ENCODE measurements at regions not wholly inside any gene's neighbourhood (a gene's known extent, or its start where the extent isn't known, plus 50 kb on each side); places are given as distances from the start of the nearest gene placed in this dataset.

- no peak overlapping the region for H4K91ac ChIP-seq (ENCODE audit: insufficient read depth, low read depth, low read length)
- no peak overlapping the region for H3K23ac ChIP-seq (ENCODE audit: low read depth, low read length)
- H2BK20ac ChIP-seq (ENCODE audit: low read depth, low read length) = no peak overlapping the region
- ATAC-seq (ENCODE audit: low read depth) = no peak
- no peaks in the 10 kb centered on the region for H3K79me1 ChIP-seq (ENCODE audit: low read depth in 1 of 2, low read length in 2 of 2)
- H3K14ac ChIP-seq (replicated peaks; ENCODE audit: low read depth, low read length) = no peak overlapping the region
- CTCF ChIA-PET = interaction anchor here (0.6 kb wide), 1 partner anchor 696 kb away, joined by 3 read pairs; no protein-coding TSS in a partner anchor
- H3K9ac ChIP-seq (ENCODE audit: low read depth, low read length) = no peak overlapping the region
- H4K5ac ChIP-seq (ENCODE audit: low read depth, low read length) = no peak overlapping the region
- H3K4ac ChIP-seq (ENCODE audit: low read depth, low read length) = no peak overlapping the region
- H2BK5ac ChIP-seq (ENCODE audit: low read depth, low read length, poor library complexity, severe bottlenecking) = no peak overlapping the region
- H3K4me1 ChIP-seq (ENCODE audit: control insufficient read depth, insufficient read depth, low read length) = peaks cover 7% of the 10 kb centered on the region
- no peak for TF ChIP-seq USF2 (IDR thresholded peaks at IDR 0.05; ENCODE audit: low read depth, low read length)
- no peak for TF ChIP-seq MAFK (IDR thresholded peaks at IDR 0.05; ENCODE audit: low read depth, low read length)
- no peak for TF ChIP-seq RAD21 (IDR thresholded peaks at IDR 0.05; ENCODE audit: low read length)
- TF ChIP-seq CEBPB (IDR thresholded peaks at IDR 0.05; ENCODE audit: low read depth, low read length) = no peak
- TF ChIP-seq MAZ (IDR thresholded peaks at IDR 0.05; ENCODE audit: borderline replicate concordance, low read depth, low read length) = no peak
- no peak for TF ChIP-seq ELK1 (IDR thresholded peaks at IDR 0.05; ENCODE audit: borderline replicate concordance, low read depth, low read length)
- no peak for TF ChIP-seq NFE2L2 (IDR thresholded peaks at IDR 0.05; ENCODE audit: low read depth, low read length)
- no peak for TF ChIP-seq CTCF (conservative IDR thresholded peaks at IDR 0.05; ENCODE audit: low read depth, low read length)
- TF ChIP-seq POLR2A (IDR thresholded peaks at IDR 0.05; ENCODE audit: low read depth, low read length) = no peak
- TF ChIP-seq CHD1 (IDR thresholded peaks at IDR 0.05; ENCODE audit: low read depth, low read length) = no peak
- TF ChIP-seq RCOR1 (IDR thresholded peaks at IDR 0.05; ENCODE audit: insufficient replicate concordance, low read length) = no peak
- no peak for TF ChIP-seq RFX5 (IDR thresholded peaks at IDR 0.05; ENCODE audit: low read depth, low read length)
- TF ChIP-seq FOS (IDR thresholded peaks at IDR 0.05; ENCODE audit: low read depth, low read length) = no peak
- TF ChIP-seq MXI1 (IDR thresholded peaks at IDR 0.05; ENCODE audit: borderline replicate concordance, low read depth, low read length) = no peak
- in situ Hi-C loops (cut with MboI; ENCODE audit: low sequenced_read_pairs) = no loop called here
- H3K18ac ChIP-seq (ENCODE audit: low read depth, low read length) = no peak overlapping the region
- no TSS peak for BruUV-seq (replicated peaks)
- H3K56ac ChIP-seq (ENCODE audit: extremely low read depth, insufficient read depth, low read length) = no peak overlapping the region
- no peaks in the 10 kb centered on the region for H3K36me3 ChIP-seq (ENCODE audit: control insufficient read depth, insufficient read depth, low read length)
- intact Hi-C loops (cut with micrococcal nuclease) = no loop called here
- no peaks in the 10 kb centered on the region for H3K9me1 ChIP-seq (ENCODE audit: insufficient read depth, low read length)
- no peak overlapping the region for H4K8ac ChIP-seq (ENCODE audit: low read depth in 2 of 2, low read length in 2 of 2)
- no peak overlapping the region for H2AK9ac ChIP-seq (replicated peaks; ENCODE audit: low read depth, low read length, poor library complexity)
- no peak overlapping the region for H3K4me3 ChIP-seq (ENCODE audit: insufficient read depth, low read depth, low read length)
- H2AFZ ChIP-seq (replicated peaks; ENCODE audit: low read length, poor library complexity) = no peak overlapping the region
- POLR2A ChIA-PET (ENCODE audit: unreplicated experiment) = no interaction called here
- dilution Hi-C loops (cut with HindIII; ENCODE audit: low sequenced_read_pairs, unreplicated experiment) = no loop called here
- no peak overlapping the region for H2AK5ac ChIP-seq (ENCODE audit: low read depth, low read length)
- no peaks in the 10 kb centered on the region for H4K20me1 ChIP-seq (ENCODE audit: insufficient read depth, low read length)
- H3K4me2 ChIP-seq (ENCODE audit: low read depth, low read length) = no peak overlapping the region
- H2BK120ac ChIP-seq (ENCODE audit: low read depth, low read length) = no peak overlapping the region
- no peaks in the 10 kb centered on the region for H3K27me3 ChIP-seq (ENCODE audit: control insufficient read depth, insufficient read depth, low read length)
- H3K9me3 ChIP-seq (ENCODE audit: control insufficient read depth, insufficient read depth, low read length) = no peaks in the 10 kb centered on the region
- H3K27ac ChIP-seq (ENCODE audit: insufficient read depth, low read length) = no peak overlapping the region
- H2BK15ac ChIP-seq (ENCODE audit: low read depth, low read length) = no peak overlapping the region
- DNase-seq = no peak
Observed at GRCh38 chr3:15889936-15890335, 92.2 kb upstream of the ANKRD28 start.

Data from IMR-90 (cell line).